H9 (cell line): ENCODE measurements at regions not wholly inside any gene's neighbourhood (a gene's known extent, or its start where the extent isn't known, plus 50 kb on each side); places are given as distances from the start of the nearest gene placed in this dataset.

Source experiments
- DNase-seq: peaks from one replicate; pipeline ENCODE4 v3.0.0-alpha.2; 2017
- H2AFZ ChIP-seq: one replicate; pipeline ENCODE4 v1.6.1; 2013; ENCODE audit warnings: mild to moderate bottlenecking, low read length, control low read depth, moderate library complexity
- H2AK5ac ChIP-seq: 2 replicates; pipeline ENCODE4 v1.6.1; 2013; ENCODE audit warnings: low read length, control low read depth, mixed read lengths; ENCODE audit not compliant: insufficient read length
- H2BK120ac ChIP-seq: one replicate; pipeline ENCODE4 v1.6.1; 2013; ENCODE audit warnings: low read depth, mild to moderate bottlenecking, low read length, control low read depth, inconsistent platforms; ENCODE audit not compliant: poor library complexity, severe bottlenecking
- H2BK12ac ChIP-seq: 2 replicates; pipeline ENCODE4 v1.6.1; 2013; ENCODE audit warnings: low read length, control low read depth, mixed read lengths, low read depth; ENCODE audit not compliant: insufficient read length
- H2BK15ac ChIP-seq: 2 replicates; pipeline ENCODE4 v1.6.1; 2013; ENCODE audit warnings: low read depth, low read length, control low read depth
- H2BK20ac ChIP-seq: one replicate; pipeline ENCODE4 v1.6.1; 2013; ENCODE audit warnings: low read depth, mild to moderate bottlenecking, low read length, control low read depth, inconsistent platforms; ENCODE audit not compliant: poor library complexity, severe bottlenecking
- H2BK5ac ChIP-seq: 2 replicates; pipeline ENCODE4 v1.6.1; 2013; ENCODE audit warnings: low read length, control low read depth, mixed read lengths; ENCODE audit not compliant: insufficient read length
- H3K14ac ChIP-seq: 2 replicates; pipeline ENCODE4 v1.6.1; 2013; ENCODE audit warnings: low read length, control low read depth; ENCODE audit not compliant: insufficient read depth
- H3K18ac ChIP-seq: 2 replicates; pipeline ENCODE4 v1.6.1; 2013; ENCODE audit warnings: low read depth, mild to moderate bottlenecking, mixed read lengths, low read length, control low read depth; ENCODE audit not compliant: insufficient read length
- H3K23ac ChIP-seq: 2 replicates; pipeline ENCODE4 v1.6.1; 2013; ENCODE audit warnings: low read length, control low read depth, mixed read lengths, low read depth; ENCODE audit not compliant: insufficient read length
- H3K23me2 ChIP-seq: 2 replicates; pipeline ENCODE4 v1.6.1; 2013; ENCODE audit warnings: low read depth, mild to moderate bottlenecking, mixed read lengths, low read length, control low read depth; ENCODE audit not compliant: insufficient read length, poor library complexity, severe bottlenecking
- H3K27ac ChIP-seq: 2 replicates; pipeline ENCODE4 v1.5.1; 2013; ENCODE audit warnings: low read length, control low read depth, mixed read lengths, low read depth; ENCODE audit not compliant: insufficient read length
- H3K27me3 ChIP-seq: 2 replicates; pipeline ENCODE4 v1.6.1; 2013; ENCODE audit warnings: low read length, control low read depth, inconsistent platforms; ENCODE audit not compliant: insufficient read depth
- H3K4ac ChIP-seq: 2 replicates; pipeline ENCODE4 v1.6.1; 2013; ENCODE audit warnings: low read depth, mild to moderate bottlenecking, control low read depth, inconsistent platforms, low read length, moderate library complexity
- H3K4me1 ChIP-seq: 2 replicates; pipeline ENCODE4 v1.6.1; 2013; ENCODE audit warnings: low read length, control low read depth, inconsistent platforms; ENCODE audit not compliant: insufficient read depth
- H3K4me2 ChIP-seq: 2 replicates; pipeline ENCODE4 v1.6.1; 2013; ENCODE audit warnings: low read length, control low read depth, mixed read lengths; ENCODE audit not compliant: insufficient read length, insufficient read depth
- H3K56ac ChIP-seq: 2 replicates; pipeline ENCODE4 v1.6.1; 2013; ENCODE audit warnings: low read depth, mild to moderate bottlenecking, mixed read lengths, low read length, control low read depth; ENCODE audit not compliant: insufficient read length
- H3K79me1 ChIP-seq: 2 replicates; pipeline ENCODE4 v1.6.1; 2013; ENCODE audit warnings: low read depth, mild to moderate bottlenecking, moderate library complexity, low read length, control low read depth, inconsistent platforms; ENCODE audit not compliant: insufficient read depth, poor library complexity, severe bottlenecking
- H3K79me2 ChIP-seq: 2 replicates; pipeline ENCODE4 v1.6.1; 2013; ENCODE audit warnings: low read length, control low read depth, inconsistent platforms; ENCODE audit not compliant: insufficient read depth
- H3K9ac ChIP-seq: 2 replicates; pipeline ENCODE4 v1.6.1; 2013; ENCODE audit warnings: low read length, control low read depth, mixed read lengths; ENCODE audit not compliant: insufficient read length; ENCODE audit errors: extremely low read depth
- H3K9me3 ChIP-seq: one replicate; pipeline ENCODE4 v1.6.1; 2013; ENCODE audit warnings: low read depth, low read length, inconsistent platforms; ENCODE audit not compliant: control insufficient read depth
- H3T11ph ChIP-seq: one replicate; pipeline ENCODE4 v1.6.1; 2013; ENCODE audit warnings: mild to moderate bottlenecking, low read length, control low read depth, inconsistent platforms
- H4K20me1 ChIP-seq: one replicate; pipeline ENCODE4 v1.6.1; 2013; ENCODE audit not compliant: control insufficient read depth, insufficient read length, insufficient read depth
- H4K5ac ChIP-seq: 2 replicates; pipeline ENCODE4 v1.6.1; 2013; ENCODE audit warnings: low read depth, mild to moderate bottlenecking, mixed read lengths, low read length, control low read depth; ENCODE audit not compliant: insufficient read length
- H4K8ac ChIP-seq: replicated peaks from 2 replicates; pipeline ENCODE4 v1.6.1; 2013; ENCODE audit warnings: low read length, control low read depth, mixed read lengths, low read depth; ENCODE audit not compliant: insufficient read length
- H4K91ac ChIP-seq: 2 replicates; pipeline ENCODE4 v1.6.1; 2013; ENCODE audit warnings: low read depth, mild to moderate bottlenecking, moderate library complexity, mixed read lengths, low read length, control low read depth; ENCODE audit not compliant: insufficient read length
- H3K27ac Mint-ChIP-seq, 3 experiments: 2 replicates in 2 of 3; 3 replicates in 1 of 3; pipeline ENCODE4 v1.8.0; 2020 to 2021; ENCODE audit warnings: mixed read lengths in 3 of 3, mild to moderate bottlenecking in 1 of 3, moderate library complexity in 1 of 3
- H3K27me3 Mint-ChIP-seq: 2 replicates; pipeline ENCODE4 v1.8.0; 2021; ENCODE audit warnings: low read depth, mild to moderate bottlenecking, moderate library complexity, mixed read lengths
- H3K36me3 Mint-ChIP-seq, 3 experiments: 2 replicates in 2 of 3; 3 replicates in 1 of 3; pipeline ENCODE4 v1.8.0; 2020 to 2021; ENCODE audit warnings: low read depth in 3 of 3, mixed read lengths in 3 of 3; ENCODE audit not compliant: insufficient read depth in 1 of 3
- H3K4me1 Mint-ChIP-seq, 2 experiments: 2 replicates each; pipeline ENCODE4 v1.8.0; 2020; ENCODE audit warnings: mixed read lengths in 2 of 2
- H3K4me3 Mint-ChIP-seq, 2 experiments: 2 replicates in 1 of 2; 3 replicates in 1 of 2; pipeline ENCODE4 v1.8.0; 2020 to 2021; ENCODE audit warnings: mild to moderate bottlenecking in 2 of 2, mixed read lengths in 2 of 2, moderate library complexity in 1 of 2
- H3K9me3 Mint-ChIP-seq, 2 experiments: 2 replicates in 1 of 2; 3 replicates in 1 of 2; pipeline ENCODE4 v1.8.0; 2020; ENCODE audit warnings: mild to moderate bottlenecking in 2 of 2, mixed read lengths in 2 of 2, moderate library complexity in 1 of 2
- WGBS: extraction: QIAGEN DNeasy Blood & Tissue Kit; methylation state at CpG from one replicate; pipeline ENCODE4 v1.1.7; 2013; ENCODE audit warnings: missing lambda C conversion rate, low lambda C conversion rate, mixed read lengths; ENCODE audit not compliant: insufficient read length; ENCODE audit errors: extremely low coverage; 5-methylcytosine and 5-hydroxymethylcytosine counted together
- TF ChIP-seq, protein P1 (sequence below): fragments of 200-600 bp; sonication (generic); conservative IDR thresholded peaks from 3 replicates; pipeline ENCODE4 v1.8.0; 2021; ENCODE audit warnings: antibody characterized with exemption, mild to moderate bottlenecking

- H3K4me1 Mint-ChIP-seq, result peaks cover 17 to 21% of the 10 kb centered on the region in 2 experiments
- Histone ChIP-seq H2AFZ (no peak overlapping the region), H2BK15ac (no peak overlapping the region), H2BK5ac (no peak overlapping the region), H3K9me3 (no peaks in the 10 kb centered on the region), H3K9ac (no peak overlapping the region), H2BK120ac (no peak overlapping the region), H3K27ac (no peak overlapping the region), H3K56ac (no peak overlapping the region), H4K5ac (no peak overlapping the region), H3K4me1 (peaks cover 2% of the 10 kb centered on the region; the same call in 1 of the 2 replicates), H2BK20ac (no peak overlapping the region), H3K23ac (no peak overlapping the region), H4K20me1 (no peaks in the 10 kb centered on the region), H3K4me2 (no peak overlapping the region), H4K91ac (no peak overlapping the region), H2AK5ac (no peak overlapping the region), H3K79me1 (no peaks in the 10 kb centered on the region), H3K23me2 (no peaks in the 10 kb centered on the region), H3K79me2 (no peaks in the 10 kb centered on the region), H3K27me3 (no peaks in the 10 kb centered on the region), H2BK12ac (no peak overlapping the region), H4K8ac (no peak overlapping the region), H3K18ac (no peak overlapping the region), H3K4ac (no peak overlapping the region), H3T11ph (no peak overlapping the region), H3K14ac (no peak overlapping the region)
- H3K36me3 Mint-ChIP-seq, result no peaks in the 10 kb centered on the region; a peak in 1 of 7 replicates
- no peak overlapping the region for H3K27ac Mint-ChIP-seq
- TF ChIP-seq, protein P1, sequence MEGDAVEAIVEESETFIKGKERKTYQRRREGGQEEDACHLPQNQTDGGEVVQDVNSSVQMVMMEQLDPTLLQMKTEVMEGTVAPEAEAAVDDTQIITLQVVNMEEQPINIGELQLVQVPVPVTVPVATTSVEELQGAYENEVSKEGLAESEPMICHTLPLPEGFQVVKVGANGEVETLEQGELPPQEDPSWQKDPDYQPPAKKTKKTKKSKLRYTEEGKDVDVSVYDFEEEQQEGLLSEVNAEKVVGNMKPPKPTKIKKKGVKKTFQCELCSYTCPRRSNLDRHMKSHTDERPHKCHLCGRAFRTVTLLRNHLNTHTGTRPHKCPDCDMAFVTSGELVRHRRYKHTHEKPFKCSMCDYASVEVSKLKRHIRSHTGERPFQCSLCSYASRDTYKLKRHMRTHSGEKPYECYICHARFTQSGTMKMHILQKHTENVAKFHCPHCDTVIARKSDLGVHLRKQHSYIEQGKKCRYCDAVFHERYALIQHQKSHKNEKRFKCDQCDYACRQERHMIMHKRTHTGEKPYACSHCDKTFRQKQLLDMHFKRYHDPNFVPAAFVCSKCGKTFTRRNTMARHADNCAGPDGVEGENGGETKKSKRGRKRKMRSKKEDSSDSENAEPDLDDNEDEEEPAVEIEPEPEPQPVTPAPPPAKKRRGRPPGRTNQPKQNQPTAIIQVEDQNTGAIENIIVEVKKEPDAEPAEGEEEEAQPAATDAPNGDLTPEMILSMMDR, result no peak
- peaks cover 2% of the 10 kb centered on the region; the same call in 1 of the 2 replicates for H3K27me3 Mint-ChIP-seq
- no peak for DNase-seq
- WGBS, result no CpG with 5 or more reads among the region's 9 CpGs
- peaks cover 2 to 3% of the 10 kb centered on the region in 2 experiments; a peak in 2 of 5 replicates for H3K9me3 Mint-ChIP-seq
- no peak overlapping the region for H3K4me3 Mint-ChIP-seq
Measured at GRCh38 chr6:168822376-168822775, 381.4 kb downstream of the SMOC2 start.
